Memory B cell (primary cell): ENCODE measurements at regions not wholly inside any gene's neighbourhood (a gene's known extent, or its start where the extent isn't known, plus 50 kb on each side); places are given as distances from the start of the nearest gene placed in this dataset.

Source experiments
- ATAC-seq: fragments of 150-1000 bp; cut with Tn5 transposase; 2 replicates; pipeline ENCODE4 v1.10.0; 2021; ENCODE audit warnings: low read depth, mild to moderate bottlenecking, moderate library complexity
- DNase-seq, 2 donors: peaks; one replicate each; pipeline ENCODE4 v3.0.0; 2022; ENCODE audit warnings: low spot score in 2 of 2
- H3K27ac Mint-ChIP-seq: one replicate; pipeline ENCODE4 v1.8.0; 2022; ENCODE audit warnings: mild to moderate bottlenecking, moderate library complexity, mixed read lengths
- H3K27me3 Mint-ChIP-seq: one replicate; pipeline ENCODE4 v1.8.0; 2022; ENCODE audit warnings: mixed read lengths
- H3K36me3 Mint-ChIP-seq: one replicate; pipeline ENCODE4 v1.8.0; 2022; ENCODE audit warnings: mild to moderate bottlenecking, mixed read lengths
- H3K4me1 Mint-ChIP-seq: one replicate; pipeline ENCODE4 v1.8.0; 2022; ENCODE audit warnings: mixed read lengths
- H3K4me3 Mint-ChIP-seq: one replicate; pipeline ENCODE4 v1.8.0; 2022; ENCODE audit warnings: mild to moderate bottlenecking, moderate library complexity, mixed read lengths
- H3K9me3 Mint-ChIP-seq: one replicate; pipeline ENCODE4 v1.8.0; 2022; ENCODE audit warnings: mixed read lengths

GRCh38 chr12:58978717-58979116 lies 58.4 kb upstream of the LRIG3 start:
- Mint-ChIP-seq H3K27me3 (no peaks in the 10 kb centered on the region), H3K4me1 (no peaks in the 10 kb centered on the region), H3K27ac (no peak overlapping the region), H3K9me3 (no peaks in the 10 kb centered on the region), H3K4me3 (no peak overlapping the region), H3K36me3 (no peaks in the 10 kb centered on the region)
- DNase-seq (no peak), ATAC-seq (no peak)

- peaks cover 1% of the 10 kb centered on the region for H3K27me3 Mint-ChIP-seq
- no peak overlapping the region for H3K4me3 Mint-ChIP-seq
- no peak for DNase-seq
- H3K36me3 Mint-ChIP-seq, result no peaks in the 10 kb centered on the region
- no peak overlapping the region for H3K27ac Mint-ChIP-seq
- ATAC-seq, result no peak
- H3K9me3 Mint-ChIP-seq, result no peaks in the 10 kb centered on the region
- no peaks in the 10 kb centered on the region for H3K4me1 Mint-ChIP-seq
Measured at GRCh38 chr12:58977476-58977875, 57.2 kb upstream of the LRIG3 start.

- H3K27ac Mint-ChIP-seq, result no peak overlapping the region
- ATAC-seq (no peak), DNase-seq (no peak)
- H3K36me3 Mint-ChIP-seq, result no peaks in the 10 kb centered on the region
- H3K27me3 Mint-ChIP-seq, result peaks cover 1% of the 10 kb centered on the region
- no peaks in the 10 kb centered on the region for H3K4me1 Mint-ChIP-seq
- H3K4me3 Mint-ChIP-seq, result no peak overlapping the region
- H3K9me3 Mint-ChIP-seq, result no peaks in the 10 kb centered on the region
Measured at GRCh38 chr12:58976146-58976545, 55.8 kb upstream of the LRIG3 start.
